HG03139 (cell line): ENCODE measurements at regions not wholly inside any gene's neighbourhood (a gene's known extent, or its start where the extent isn't known, plus 50 kb on each side); places are given as distances from the start of the nearest gene placed in this dataset.
"Not testable (repeated sequence)": the region's sequence is repeated elsewhere in the genome, so short reads cannot be mapped to it uniquely, and the experiment has no call there.

Experiments used
- ATAC-seq: cut with Tn5 transposase; IDR thresholded peaks from one replicate; pipeline ENCODE4 v1.9.1; 2021; ENCODE audit not compliant: unreplicated experiment

GRCh38 chr16:17988839-17989238 lies 347.7 kb downstream of the NPIPA8 start:
- no peak for ATAC-seq

GRCh38 chr16:17986991-17987390 lies 349.5 kb downstream of the NPIPA8 start:
- ATAC-seq = no peak

GRCh38 chr16:17984810-17985209 lies 351.7 kb downstream of the NPIPA8 start:
- no peak for ATAC-seq

GRCh38 chr16:17983847-17984639 lies 352.5 kb downstream of the NPIPA8 start:
- ATAC-seq = no peak

- ATAC-seq = no peak
These were observed 353.4 kb downstream of the NPIPA8 start for GRCh38 chr16:17983114-17983513.

GRCh38 chr16:17977260-17977659 lies 359.3 kb downstream of the NPIPA8 start:
- ATAC-seq = no peak

GRCh38 chr16:17972460-17972943 lies 364.0 kb downstream of the NPIPA8 start:
- no peak for ATAC-seq

- no peak for ATAC-seq
These were observed 365.7 kb downstream of the NPIPA8 start for GRCh38 chr16:17970816-17971331.

GRCh38 chr16:17970157-17970765 lies 366.3 kb downstream of the NPIPA8 start:
- no peak for ATAC-seq

- ATAC-seq = no peak
These were observed 371.2 kb downstream of the NPIPA8 start for GRCh38 chr16:17965133-17965900.

- ATAC-seq = no peak
These were observed 372.3 kb downstream of the NPIPA8 start for GRCh38 chr16:17964196-17964595.

- no peak for ATAC-seq
These were observed 373.2 kb downstream of the NPIPA8 start for GRCh38 chr16:17963185-17963836.

GRCh38 chr16:17962726-17963125 lies 373.8 kb downstream of the NPIPA8 start:
- no peak for ATAC-seq

- not testable (repeated sequence) for ATAC-seq
These were observed 374.7 kb downstream of the NPIPA8 start for GRCh38 chr16:17961822-17962221.

GRCh38 chr16:17951378-17951777 lies 385.2 kb downstream of the NPIPA8 start:
- no peak for ATAC-seq

GRCh38 chr16:17949982-17950250 lies 386.6 kb downstream of the NPIPA8 start:
- no peak for ATAC-seq

- no peak for ATAC-seq
These were observed 387.2 kb downstream of the NPIPA8 start for GRCh38 chr16:17949141-17949981.

GRCh38 chr16:17947637-17948036 lies 388.9 kb downstream of the NPIPA8 start:
- no peak for ATAC-seq

- ATAC-seq = no peak
These were observed 389.4 kb downstream of the NPIPA8 start for GRCh38 chr16:17947165-17947564.

- no peak for ATAC-seq
These were observed 391.4 kb downstream of the NPIPA8 start for GRCh38 chr16:17945080-17945601.
